Keratinocyte (primary cell): ENCODE measurements at regions not wholly inside any gene's neighbourhood (a gene's known extent, or its start where the extent isn't known, plus 50 kb on each side); places are given as distances from the start of the nearest gene placed in this dataset.

Experiments used
- DNase-seq: peaks from one replicate; pipeline ENCODE4 v3.0.0-alpha.2; 2011; ENCODE audit warnings: low read depth, missing footprints, low spot score
- FAIRE-seq: peaks from 2 replicates; lab custom pipeline; 2011; peaks lifted over from hg19 to GRCh38; lab: Jason Lieb, UNC
- H2AFZ ChIP-seq: 2 replicates; pipeline ENCODE4 v1.6.0; 2012; ENCODE audit warnings: low read length, control low read depth, inconsistent platforms; ENCODE audit not compliant: control insufficient read depth
- H3K27ac ChIP-seq: 2 replicates; pipeline ENCODE4 v1.5.1; 2011; ENCODE audit warnings: low read length; ENCODE audit not compliant: control insufficient read depth, insufficient read depth
- H3K27me3 ChIP-seq: 3 replicates; pipeline ENCODE4 v1.6.0; 2011; ENCODE audit warnings: low read length; ENCODE audit not compliant: control insufficient read depth, insufficient read depth; ENCODE audit errors: extremely low read depth
- H3K36me3 ChIP-seq, 2 experiments: 2 replicates in 1 of 2; 3 replicates in 1 of 2; pipeline ENCODE4 v1.5.1; 2011; ENCODE audit warnings: low read length in 2 of 2, mild to moderate bottlenecking in 1 of 2; ENCODE audit not compliant: control insufficient read depth in 2 of 2, insufficient read depth in 2 of 2; ENCODE audit errors: extremely low read depth in 1 of 2
- H3K4me1 ChIP-seq: 3 replicates; pipeline ENCODE4 v1.5.1; 2011; ENCODE audit warnings: low read length; ENCODE audit not compliant: control insufficient read depth, insufficient read depth; ENCODE audit errors: extremely low read depth
- H3K4me2 ChIP-seq: 3 replicates; pipeline ENCODE4 v1.6.0; 2011; ENCODE audit warnings: low read depth, low read length; ENCODE audit not compliant: control insufficient read depth, insufficient read depth; ENCODE audit errors: extremely low read depth
- H3K4me3 ChIP-seq, 3 experiments: fragments of 200-600 bp in 1 of 3; sonication (generic) in 1 of 3; 2 replicates in 2 of 3; 3 replicates in 1 of 3; pipeline ENCODE4 v1.5.1; 2011 to 2016; ENCODE audit warnings: low read length in 3 of 3, mild to moderate bottlenecking in 3 of 3, control low read depth in 2 of 3, inconsistent platforms in 1 of 3, low read depth in 1 of 3, mixed read lengths in 1 of 3, mixed run types in 1 of 3, moderate library complexity in 1 of 3; ENCODE audit not compliant: control insufficient read depth in 2 of 3, insufficient read depth in 2 of 3; ENCODE audit errors: extremely low read depth in 1 of 3
- H3K79me2 ChIP-seq: 2 replicates; pipeline ENCODE4 v1.6.0; 2012; ENCODE audit warnings: low read length; ENCODE audit not compliant: control insufficient read depth, insufficient read depth
- H3K9ac ChIP-seq: 3 replicates; pipeline ENCODE4 v1.6.0; 2011; ENCODE audit warnings: low read length; ENCODE audit not compliant: control insufficient read depth, insufficient read depth; ENCODE audit errors: extremely low read depth
- H3K9me1 ChIP-seq: 3 replicates; pipeline ENCODE4 v1.6.0; 2011; ENCODE audit warnings: low read length; ENCODE audit not compliant: control insufficient read depth, insufficient read depth; ENCODE audit errors: extremely low read depth
- H3K9me3 ChIP-seq: 2 replicates; pipeline ENCODE4 v1.5.1; 2012; ENCODE audit warnings: low read depth, low read length; ENCODE audit not compliant: control insufficient read depth
- H4K20me1 ChIP-seq: 3 replicates; pipeline ENCODE4 v1.6.0; 2011; ENCODE audit warnings: low read length; ENCODE audit not compliant: control insufficient read depth, insufficient read depth; ENCODE audit errors: extremely low read depth
- EZH2 ChIP-seq: IDR thresholded peaks from one replicate; pipeline ENCODE4 v1.6.1; 2012; ENCODE audit warnings: inconsistent platforms, mild to moderate bottlenecking, low read length, moderate library complexity
- dilution Hi-C: fragments of 300-500 bp; cut with MboI; formaldehyde crosslinking; loops from one replicate; pipeline ENCODE4 v1.7.0; 2020; ENCODE audit warnings: low sequenced_read_pairs; ENCODE audit not compliant: extremely low pct_ligation_motif_present
- TF ChIP-seq, protein P1 (sequence below), 3 experiments: IDR thresholded peaks in 1 of 3; conservative IDR thresholded peaks in 1 of 3; optimal IDR thresholded peaks in 1 of 3; 2 replicates in 2 of 3; 3 replicates in 1 of 3; pipeline versions ENCODE3 to v1.5.1; 2011; ENCODE audit warnings: low read length in 3 of 3, mild to moderate bottlenecking in 3 of 3, moderate library complexity in 2 of 3, control low read depth in 1 of 3, inconsistent platforms in 1 of 3; ENCODE audit not compliant: insufficient read depth in 2 of 3; ENCODE audit errors: extremely low read depth in 1 of 3

DNA sequence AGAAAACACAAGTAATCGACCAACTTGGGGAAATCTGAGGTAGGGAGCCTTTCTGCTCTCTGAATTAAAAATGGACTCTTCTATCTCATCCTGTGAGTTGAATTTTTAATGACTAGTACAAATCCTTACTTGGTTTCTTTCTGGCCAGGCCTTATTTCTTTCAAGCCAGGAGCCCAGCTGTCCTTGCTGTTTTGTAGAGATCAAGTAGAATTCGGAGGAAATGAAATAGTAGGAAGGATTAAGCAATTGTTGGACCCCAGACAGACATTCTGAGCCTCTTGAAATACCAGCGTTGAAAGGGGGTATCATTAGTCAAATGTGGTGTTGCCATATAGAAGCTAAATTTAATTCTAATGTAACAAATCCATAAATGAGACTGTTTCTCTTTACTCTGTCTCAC, 53.7 kb upstream of the SMIM15 start:
- Histone ChIP-seq H3K4me1 (no peaks in the 10 kb centered on the region), H3K27me3 (peaks cover 4% of the 10 kb centered on the region), H4K20me1 (no peaks in the 10 kb centered on the region), H3K27ac (no peak overlapping the region), H3K9me1 (no peaks in the 10 kb centered on the region), H3K9me3 (no peaks in the 10 kb centered on the region), H3K4me3 (no peak overlapping the region), H3K9ac (no peak overlapping the region), H2AFZ (no peak overlapping the region), H3K79me2 (no peaks in the 10 kb centered on the region), H3K4me2 (no peak overlapping the region), H3K36me3 (no peaks in the 10 kb centered on the region)
- FAIRE-seq (no peak), DNase-seq (no peak)
- dilution Hi-C loops, result no loop called here
- TF ChIP-seq, protein P1, sequence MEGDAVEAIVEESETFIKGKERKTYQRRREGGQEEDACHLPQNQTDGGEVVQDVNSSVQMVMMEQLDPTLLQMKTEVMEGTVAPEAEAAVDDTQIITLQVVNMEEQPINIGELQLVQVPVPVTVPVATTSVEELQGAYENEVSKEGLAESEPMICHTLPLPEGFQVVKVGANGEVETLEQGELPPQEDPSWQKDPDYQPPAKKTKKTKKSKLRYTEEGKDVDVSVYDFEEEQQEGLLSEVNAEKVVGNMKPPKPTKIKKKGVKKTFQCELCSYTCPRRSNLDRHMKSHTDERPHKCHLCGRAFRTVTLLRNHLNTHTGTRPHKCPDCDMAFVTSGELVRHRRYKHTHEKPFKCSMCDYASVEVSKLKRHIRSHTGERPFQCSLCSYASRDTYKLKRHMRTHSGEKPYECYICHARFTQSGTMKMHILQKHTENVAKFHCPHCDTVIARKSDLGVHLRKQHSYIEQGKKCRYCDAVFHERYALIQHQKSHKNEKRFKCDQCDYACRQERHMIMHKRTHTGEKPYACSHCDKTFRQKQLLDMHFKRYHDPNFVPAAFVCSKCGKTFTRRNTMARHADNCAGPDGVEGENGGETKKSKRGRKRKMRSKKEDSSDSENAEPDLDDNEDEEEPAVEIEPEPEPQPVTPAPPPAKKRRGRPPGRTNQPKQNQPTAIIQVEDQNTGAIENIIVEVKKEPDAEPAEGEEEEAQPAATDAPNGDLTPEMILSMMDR (optimal IDR thresholded peaks at IDR 0.05 in 1 of 3, IDR thresholded peaks at IDR 0.05 in 1 of 3, conservative IDR thresholded peaks at IDR 0.05 in 1 of 3; ENCODE audit: extremely low read depth in 1 of 3, insufficient read depth in 2 of 3, low read length in 3 of 3), result no peak
- TF ChIP-seq EZH2, result no peak

GRCh38 chr5:61216741-61217140, 54.5 kb upstream of the SMIM15 start:
- Histone ChIP-seq H3K36me3 (no peaks in the 10 kb centered on the region), H4K20me1 (no peaks in the 10 kb centered on the region), H3K9ac (no peak overlapping the region), H3K4me1 (no peaks in the 10 kb centered on the region), H3K27ac (no peak overlapping the region), H3K9me3 (no peaks in the 10 kb centered on the region), H3K9me1 (no peaks in the 10 kb centered on the region), H3K4me2 (no peak overlapping the region), H3K79me2 (no peaks in the 10 kb centered on the region), H3K4me3 (no peak overlapping the region), H3K27me3 (peaks cover 4% of the 10 kb centered on the region), H2AFZ (no peak overlapping the region)
- FAIRE-seq (no peak), DNase-seq (no peak)
- dilution Hi-C loops, result no loop called here
- TF ChIP-seq, protein P1 (optimal IDR thresholded peaks at IDR 0.05 in 1 of 3, IDR thresholded peaks at IDR 0.05 in 1 of 3, conservative IDR thresholded peaks at IDR 0.05 in 1 of 3; ENCODE audit: extremely low read depth in 1 of 3, insufficient read depth in 2 of 3, low read length in 3 of 3), result no peak
- TF ChIP-seq EZH2, result no peak
